HCT116 (cell line): ENCODE measurements at regions not wholly inside any gene's neighbourhood (a gene's known extent, or its start where the extent isn't known, plus 50 kb on each side); places are given as distances from the start of the nearest gene placed in this dataset.

Source experiments
- ATAC-seq: fragments of 200-7000 bp; cut with Tn5 transposase; 2 replicates; pipeline ENCODE4 v1.9.1; 2020; ENCODE audit warnings: mild to moderate bottlenecking, moderate library complexity
- BruUV-seq: library from RNA; stranded (reverse); fragments of 400-500 nt; replicated peaks from 2 replicates; lab custom pipeline; 2021; lab: Mats Ljungman, UMichigan
- CTCF ChIA-PET: fragments of 300-600 bp; sonication (Branson Sonifier 250); formaldehyde crosslinking; loops from one replicate; lab custom pipeline; 2021; ENCODE audit warnings: antibody characterized with exemption; lab: Charles Lee
- POLR2A ChIA-PET: fragments of 300-600, 350-600 bp; sonication (Branson Sonifier 250); formaldehyde crosslinking; loops from one replicate; lab custom pipeline; 2021; ENCODE audit warnings: antibody characterized with exemption; lab: Charles Lee
- RAD21 ChIA-PET, 2 experiments: fragments of 300-600 bp; sonication (Branson Sonifier 250); formaldehyde crosslinking; loops; one replicate each; lab custom pipeline; 2023; ENCODE audit warnings: low total read pairs in 2 of 2; ENCODE audit not compliant: uncharacterized antibody in 2 of 2, unreplicated experiment in 2 of 2, low non-redundant PET in 1 of 2; lab: Charles Lee
- DNase-seq: peaks from one replicate; pipeline ENCODE4 v3.0.0-alpha.2; 2010; ENCODE audit warnings: low read depth, low spot score
- H2AFZ ChIP-seq: fragments of 200-600 bp; shearing (Covaris generic), sonication (generic); 2 replicates; pipeline ENCODE4 v1.6.1; 2017; ENCODE audit warnings: low read depth, mixed run types, mixed read lengths, antibody characterized with exemption, low read length; ENCODE audit not compliant: poor library complexity, severe bottlenecking
- H3K27ac ChIP-seq: 2 replicates; pipeline ENCODE4 v1.5.1; 2012; ENCODE audit warnings: low read depth, low read length
- H3K27me3 ChIP-seq: fragments of 200-600 bp; sonication (generic); 2 replicates; pipeline ENCODE4 v1.6.1; 2016; ENCODE audit warnings: mixed run types, low read length, mixed read lengths; ENCODE audit not compliant: insufficient read depth
- H3K36me3 ChIP-seq, 2 experiments: fragments of 200-500 bp in 1 of 2; fragments of 200-600 bp in 1 of 2; sonication (Bioruptor generic) in 1 of 2; sonication (generic) in 1 of 2; 2 replicates each; pipeline versions ENCODE4 v1.5.1 to v1.6.1; 2014 to 2016; ENCODE audit warnings: low read length in 2 of 2, inconsistent platforms in 1 of 2, mixed read lengths in 1 of 2, mixed run types in 1 of 2; ENCODE audit not compliant: insufficient read depth in 2 of 2, control insufficient read depth in 1 of 2
- H3K4me1 ChIP-seq, 2 experiments: fragments of 200-600 bp in 1 of 2; sonication (generic) in 1 of 2; 2 replicates each; pipeline versions ENCODE4 v1.5.1 to v1.6.1; 2012 to 2017; ENCODE audit warnings: low read length in 2 of 2, inconsistent platforms in 1 of 2, mild to moderate bottlenecking in 1 of 2, mixed read lengths in 1 of 2, mixed run types in 1 of 2, moderate library complexity in 1 of 2; ENCODE audit not compliant: insufficient read depth in 2 of 2, control insufficient read depth in 1 of 2
- H3K4me2 ChIP-seq: fragments of 200-600 bp; sonication (generic); 2 replicates; pipeline ENCODE4 v1.6.1; 2017; ENCODE audit warnings: mixed run types, low read length, mixed read lengths
- H3K4me3 ChIP-seq, 2 experiments: fragments of 200-600 bp in 1 of 2; sonication (generic) in 1 of 2; replicated peaks in 1 of 2; 2 replicates each; pipeline ENCODE4 v1.5.1; 2011 to 2016; ENCODE audit warnings: low read length in 2 of 2, control low read depth in 1 of 2, low read depth in 1 of 2, mild to moderate bottlenecking in 1 of 2, mixed read lengths in 1 of 2, mixed run types in 1 of 2
- H3K79me2 ChIP-seq: fragments of 200-600 bp; sonication (generic); 2 replicates; pipeline ENCODE4 v1.6.1; 2017; ENCODE audit warnings: mild to moderate bottlenecking, mixed run types, low read length, moderate library complexity, mixed read lengths; ENCODE audit not compliant: insufficient read depth
- H3K9ac ChIP-seq: fragments of 200-600 bp; sonication (generic); 2 replicates; pipeline ENCODE4 v1.6.1; 2016; ENCODE audit warnings: low read length, mixed read lengths
- H3K9me2 ChIP-seq: fragments of 200-600 bp; sonication (generic), shearing (Covaris generic); 2 replicates; pipeline ENCODE4 v1.6.1; 2017; ENCODE audit warnings: mixed run types, mild to moderate bottlenecking, moderate library complexity; ENCODE audit not compliant: insufficient read depth
- H3K9me3 ChIP-seq, 2 experiments: fragments of 200-500 bp in 1 of 2; fragments of 200-600 bp in 1 of 2; sonication (Bioruptor generic) in 1 of 2; sonication (generic) in 1 of 2; 2 replicates each; pipeline ENCODE4 v1.6.1; 2014 to 2017; ENCODE audit warnings: low read length in 2 of 2, mixed read lengths in 2 of 2, inconsistent platforms in 1 of 2, low read depth in 1 of 2, mild to moderate bottlenecking in 1 of 2, mixed run types in 1 of 2, moderate library complexity in 1 of 2; ENCODE audit not compliant: control insufficient read depth in 1 of 2, insufficient read depth in 1 of 2
- H4K20me1 ChIP-seq: fragments of 200-600 bp; sonication (generic), shearing (Covaris generic); 2 replicates; pipeline ENCODE4 v1.6.1; 2017; ENCODE audit warnings: mixed run types, mild to moderate bottlenecking, moderate library complexity; ENCODE audit not compliant: insufficient read depth
- CBX3 ChIP-seq: IDR thresholded peaks from 2 replicates; pipeline ENCODE4 v1.6.1; 2012; ENCODE audit warnings: low read depth
- ELF1 ChIP-seq: IDR thresholded peaks from 2 replicates; pipeline ENCODE4 v1.6.1; 2012; ENCODE audit warnings: low read depth, borderline replicate concordance
- EZH2 ChIP-seq: fragments of 200-600 bp; sonication (generic); IDR thresholded peaks from 2 replicates; pipeline ENCODE4 v1.6.1; 2017; ENCODE audit warnings: antibody characterized with exemption, mixed run types
- REST ChIP-seq: IDR thresholded peaks from 2 replicates; pipeline ENCODE4 v1.6.1; 2012; ENCODE audit warnings: low read depth
- SRF ChIP-seq: IDR thresholded peaks from 2 replicates; pipeline ENCODE4 v1.6.1; 2012; ENCODE audit warnings: low read depth
- ZBTB33 ChIP-seq: IDR thresholded peaks from 2 replicates; pipeline ENCODE4 v1.6.1; 2011; ENCODE audit warnings: mild to moderate bottlenecking, low read length, moderate library complexity; ENCODE audit not compliant: insufficient replicate concordance; ENCODE audit errors: extremely low read depth
- ZFX ChIP-seq: fragments of 450-650 bp; IDR thresholded peaks from 2 replicates; pipeline ENCODE4 v1.6.1; 2017
- intact Hi-C: fragments of 100-400 bp; cut with micrococcal nuclease; formaldehyde crosslinking; loops from 2 replicates; pipeline ENCODE4 v1.10.0; 2022
- TF ChIP-seq, protein P1 (sequence below), 3 experiments: fragments of 200-600 bp in 1 of 3; sonication (generic) in 1 of 3; IDR thresholded peaks in 2 of 3; conservative IDR thresholded peaks in 1 of 3; 2 replicates each; pipeline ENCODE4 v1.5.1; 2012 to 2017; ENCODE audit warnings: low read depth in 2 of 3, low read length in 2 of 3, antibody characterized with exemption in 1 of 3, borderline replicate concordance in 1 of 3, control low read depth in 1 of 3, mild to moderate bottlenecking in 1 of 3, mixed read lengths in 1 of 3, mixed run types in 1 of 3, moderate library complexity in 1 of 3; ENCODE audit not compliant: insufficient read depth in 1 of 3
- TF ChIP-seq, protein P2 (sequence below): IDR thresholded peaks from 2 replicates; pipeline ENCODE4 v1.6.1; 2012

DNA sequence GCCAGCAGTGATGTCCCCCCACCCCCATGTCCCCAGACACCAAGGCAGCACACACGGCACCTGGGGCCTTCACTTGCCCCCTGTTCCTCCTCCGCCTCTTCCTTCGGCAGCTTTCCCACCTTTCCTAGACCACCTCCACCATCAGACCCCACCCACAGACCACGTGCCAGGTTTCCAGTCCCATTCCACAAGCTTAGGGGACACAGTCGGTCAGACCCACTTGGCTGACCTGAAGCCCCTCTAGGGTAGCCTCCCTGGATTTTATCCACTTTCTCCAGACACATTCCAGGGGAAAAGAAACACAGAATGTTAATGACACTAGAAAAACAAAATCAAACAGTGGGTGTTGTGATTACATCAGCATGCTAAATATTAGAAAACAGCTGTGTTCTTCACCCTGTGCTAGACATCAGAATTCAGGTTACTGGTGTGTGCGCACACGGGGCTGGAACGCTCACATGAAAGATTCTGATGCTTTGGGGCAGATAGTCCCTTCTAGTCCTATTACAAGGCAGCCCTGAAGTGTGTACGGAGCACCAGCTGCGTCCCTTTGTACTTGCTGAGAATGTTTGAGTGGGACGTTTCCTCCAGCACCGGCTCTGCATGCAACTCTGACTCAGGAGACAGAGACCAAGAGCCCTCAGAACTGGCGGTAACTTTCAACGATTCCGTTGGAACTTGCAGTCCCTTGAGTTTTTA is 75.5 kb upstream of the PPP2R2D start:
- POLR2A ChIA-PET = no interaction called here
- Histone ChIP-seq H3K4me1 (no peaks in the 10 kb centered on the region), H3K27ac (no peak overlapping the region), H3K4me3 (no peak overlapping the region), H3K9me2 (no peaks in the 10 kb centered on the region), H3K27me3 (no peaks in the 10 kb centered on the region), H3K79me2 (no peaks in the 10 kb centered on the region), H3K9me3 (no peaks in the 10 kb centered on the region), H3K4me2 (no peak overlapping the region), H3K36me3 (no peaks in the 10 kb centered on the region), H2AFZ (no peak overlapping the region), H4K20me1 (no peaks in the 10 kb centered on the region), H3K9ac (no peak overlapping the region)
- RAD21 ChIA-PET = no interaction called here
- intact Hi-C loops = no loop called here
- DNase-seq = no peak
- TF ChIP-seq ELF1 = no peak
- TF ChIP-seq, protein P1, sequence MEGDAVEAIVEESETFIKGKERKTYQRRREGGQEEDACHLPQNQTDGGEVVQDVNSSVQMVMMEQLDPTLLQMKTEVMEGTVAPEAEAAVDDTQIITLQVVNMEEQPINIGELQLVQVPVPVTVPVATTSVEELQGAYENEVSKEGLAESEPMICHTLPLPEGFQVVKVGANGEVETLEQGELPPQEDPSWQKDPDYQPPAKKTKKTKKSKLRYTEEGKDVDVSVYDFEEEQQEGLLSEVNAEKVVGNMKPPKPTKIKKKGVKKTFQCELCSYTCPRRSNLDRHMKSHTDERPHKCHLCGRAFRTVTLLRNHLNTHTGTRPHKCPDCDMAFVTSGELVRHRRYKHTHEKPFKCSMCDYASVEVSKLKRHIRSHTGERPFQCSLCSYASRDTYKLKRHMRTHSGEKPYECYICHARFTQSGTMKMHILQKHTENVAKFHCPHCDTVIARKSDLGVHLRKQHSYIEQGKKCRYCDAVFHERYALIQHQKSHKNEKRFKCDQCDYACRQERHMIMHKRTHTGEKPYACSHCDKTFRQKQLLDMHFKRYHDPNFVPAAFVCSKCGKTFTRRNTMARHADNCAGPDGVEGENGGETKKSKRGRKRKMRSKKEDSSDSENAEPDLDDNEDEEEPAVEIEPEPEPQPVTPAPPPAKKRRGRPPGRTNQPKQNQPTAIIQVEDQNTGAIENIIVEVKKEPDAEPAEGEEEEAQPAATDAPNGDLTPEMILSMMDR (IDR thresholded peaks at IDR 0.05 in 2 of 3, conservative IDR thresholded peaks at IDR 0.05 in 1 of 3; ENCODE audit: borderline replicate concordance in 1 of 3, insufficient read depth in 1 of 3, low read depth in 2 of 3, low read length in 2 of 3) = no peak
- TF ChIP-seq, protein P2, sequence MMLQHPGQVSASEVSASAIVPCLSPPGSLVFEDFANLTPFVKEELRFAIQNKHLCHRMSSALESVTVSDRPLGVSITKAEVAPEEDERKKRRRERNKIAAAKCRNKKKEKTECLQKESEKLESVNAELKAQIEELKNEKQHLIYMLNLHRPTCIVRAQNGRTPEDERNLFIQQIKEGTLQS = no peak
- no peak for TF ChIP-seq ZFX
- TF ChIP-seq SRF = no peak
- no peak for TF ChIP-seq ZBTB33
- TF ChIP-seq CBX3 = no peak
- TF ChIP-seq EZH2 = no peak
- no peak for TF ChIP-seq REST
- CTCF ChIA-PET = no interaction called here
- ATAC-seq = no peak
- no TSS peak for BruUV-seq
